D721Med (cell line): ENCODE measurements at regions not wholly inside any gene's neighbourhood (a gene's known extent, or its start where the extent isn't known, plus 50 kb on each side); places are given as distances from the start of the nearest gene placed in this dataset.

Experiments used
- DNase-seq: peaks from one replicate; pipeline ENCODE4 v3.0.0; 2011; ENCODE audit warnings: low spot score; ENCODE audit not compliant: insufficient read length
- FAIRE-seq: peaks from 2 replicates; lab custom pipeline; 2011; peaks lifted over from hg19 to GRCh38; lab: Jason Lieb, UNC
- TF ChIP-seq, protein P1 (sequence below): IDR thresholded peaks from 2 replicates; pipeline ENCODE4 v1.5.1; 2012; ENCODE audit warnings: mild to moderate bottlenecking, control low read depth; ENCODE audit not compliant: insufficient read depth; ENCODE audit errors: missing control alignments

- FAIRE-seq, result no peak
- TF ChIP-seq, protein P1, sequence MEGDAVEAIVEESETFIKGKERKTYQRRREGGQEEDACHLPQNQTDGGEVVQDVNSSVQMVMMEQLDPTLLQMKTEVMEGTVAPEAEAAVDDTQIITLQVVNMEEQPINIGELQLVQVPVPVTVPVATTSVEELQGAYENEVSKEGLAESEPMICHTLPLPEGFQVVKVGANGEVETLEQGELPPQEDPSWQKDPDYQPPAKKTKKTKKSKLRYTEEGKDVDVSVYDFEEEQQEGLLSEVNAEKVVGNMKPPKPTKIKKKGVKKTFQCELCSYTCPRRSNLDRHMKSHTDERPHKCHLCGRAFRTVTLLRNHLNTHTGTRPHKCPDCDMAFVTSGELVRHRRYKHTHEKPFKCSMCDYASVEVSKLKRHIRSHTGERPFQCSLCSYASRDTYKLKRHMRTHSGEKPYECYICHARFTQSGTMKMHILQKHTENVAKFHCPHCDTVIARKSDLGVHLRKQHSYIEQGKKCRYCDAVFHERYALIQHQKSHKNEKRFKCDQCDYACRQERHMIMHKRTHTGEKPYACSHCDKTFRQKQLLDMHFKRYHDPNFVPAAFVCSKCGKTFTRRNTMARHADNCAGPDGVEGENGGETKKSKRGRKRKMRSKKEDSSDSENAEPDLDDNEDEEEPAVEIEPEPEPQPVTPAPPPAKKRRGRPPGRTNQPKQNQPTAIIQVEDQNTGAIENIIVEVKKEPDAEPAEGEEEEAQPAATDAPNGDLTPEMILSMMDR, result no peak
These were observed 1138.5 kb downstream of the NCAM2 start for GRCh38 chr21:22136740-22137139.

DNA sequence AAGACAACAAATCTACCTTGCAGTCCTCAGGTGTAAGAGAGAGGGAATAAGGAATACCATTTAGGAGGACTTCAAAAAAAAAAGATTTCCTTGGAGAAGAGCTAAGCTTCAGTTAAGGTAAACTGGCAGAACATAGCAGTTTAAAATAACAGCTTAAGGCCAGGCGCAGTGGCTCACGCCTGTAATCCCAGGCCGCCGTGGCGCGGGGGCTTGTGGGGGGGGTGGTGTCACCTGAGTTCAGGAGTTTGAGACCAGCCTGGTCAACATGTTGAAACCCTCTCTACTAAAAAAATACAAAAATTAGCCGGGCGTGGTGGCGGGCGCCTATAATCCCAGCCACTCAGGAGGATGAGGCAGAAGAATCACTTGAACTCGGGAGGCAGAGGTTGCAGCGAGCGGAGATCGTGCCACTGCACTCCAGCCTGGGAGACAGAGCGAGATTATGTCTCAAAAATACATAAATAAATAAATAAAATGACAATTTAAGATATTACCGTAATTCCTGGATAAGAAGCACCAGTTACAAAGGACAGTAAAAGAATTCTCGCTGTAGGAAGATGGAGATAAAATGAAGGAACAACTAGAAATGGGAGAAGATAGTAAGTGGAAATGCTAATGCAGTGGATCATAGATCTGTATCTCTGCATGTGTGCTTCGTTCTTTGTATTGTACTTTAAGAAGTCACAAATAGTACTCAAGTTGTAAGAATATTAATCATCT lies 1140.2 kb downstream of the NCAM2 start:
- FAIRE-seq (no peak), DNase-seq (no peak)
- TF ChIP-seq, protein P1, result no peak

More at GRCh38 chr21:22136740-22137139, 1138.5 kb downstream of the NCAM2 start:
- DNase-seq, result no peak

DNA sequence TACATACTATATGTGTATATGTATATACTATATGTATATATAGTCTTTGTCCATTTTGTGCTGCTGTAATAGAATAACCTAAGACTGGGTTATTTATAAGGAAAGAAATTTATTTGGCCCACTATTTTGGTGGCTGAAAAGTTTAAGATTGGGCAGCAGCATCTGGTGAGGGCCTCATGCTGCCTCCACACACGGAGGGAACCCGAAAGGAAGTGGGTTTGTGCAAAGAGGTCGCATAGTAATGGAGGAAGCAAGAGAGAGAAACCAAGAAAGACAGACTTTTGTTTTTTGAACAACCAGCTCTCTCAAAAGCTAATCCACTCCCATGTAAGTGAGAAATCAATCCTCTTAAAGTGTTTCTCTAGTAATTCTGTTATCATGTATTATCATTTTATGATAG lies 1147.3 kb downstream of the NCAM2 start:
- TF ChIP-seq, protein P1, result no peak
- FAIRE-seq (no peak), DNase-seq (no peak)

- no peak for FAIRE-seq
- TF ChIP-seq, protein P1, result no peak
These were observed 1156.5 kb downstream of the NCAM2 start for GRCh38 chr21:22154579-22155274.

GRCh38 chr21:22164912-22165311 lies 1166.7 kb downstream of the NCAM2 start:
- DNase-seq (no peak), FAIRE-seq (no peak)
- TF ChIP-seq, protein P1, result no peak

More at GRCh38 chr21:22154579-22155274, 1156.5 kb downstream of the NCAM2 start:
- no peak for DNase-seq

DNA sequence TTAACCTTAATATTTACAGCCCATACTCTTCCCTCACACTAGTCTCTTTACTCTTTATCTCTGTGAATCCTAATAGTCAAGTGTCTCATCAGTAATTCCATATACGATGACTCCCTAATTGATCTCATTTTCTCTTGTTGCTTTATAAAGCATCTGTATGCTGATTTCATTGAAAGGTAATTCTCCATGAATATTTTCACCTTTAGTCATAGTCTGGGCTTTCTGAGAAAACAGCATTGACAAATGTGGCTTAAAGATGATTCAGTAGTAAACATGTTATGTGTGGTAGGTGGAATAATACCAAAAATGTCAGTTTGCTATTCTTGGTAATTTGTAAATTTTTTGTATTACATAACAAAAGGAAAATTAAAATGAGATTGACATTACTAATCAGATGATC lies 1176.5 kb downstream of the NCAM2 start:
- no peak for FAIRE-seq
- TF ChIP-seq, protein P1, result no peak
- DNase-seq, result no peak

- TF ChIP-seq, protein P1, result no peak
- FAIRE-seq, result no peak
- no peak for DNase-seq
These were observed 1191.1 kb downstream of the NCAM2 start for GRCh38 chr21:22189278-22189677.
